H1 (cell line): ENCODE measurements at regions not wholly inside any gene's neighbourhood (a gene's known extent, or its start where the extent isn't known, plus 50 kb on each side); places are given as distances from the start of the nearest gene placed in this dataset.
"Not testable (repeated sequence)": the region's sequence is repeated elsewhere in the genome, so short reads cannot be mapped to it uniquely, and the experiment has no call there.

Experiments
- CTCF ChIA-PET: fragments of 300-600 bp; sonication (Branson Sonifier 250); formaldehyde crosslinking; loops from one replicate; lab custom pipeline; 2021; ENCODE audit not compliant: partially characterized antibody; lab: Charles Lee
- POLR2A ChIA-PET: fragments of 300-600 bp; sonication (Branson Sonifier 250); formaldehyde crosslinking; loops from one replicate; lab custom pipeline; 2021; ENCODE audit warnings: inconsistent platforms; ENCODE audit not compliant: partially characterized antibody; lab: Charles Lee
- DNase-seq, 2 experiments: peaks; one replicate each; pipeline versions ENCODE4 v3.0.0 to v3.0.0-alpha.2; 2010 to 2022; ENCODE audit warnings: low spot score in 2 of 2, low read depth in 1 of 2, mixed read lengths in 1 of 2
- FAIRE-seq: peaks from 2 replicates; lab custom pipeline; 2011; peaks lifted over from hg19 to GRCh38; lab: Jason Lieb, UNC
- H2AFZ ChIP-seq: 2 replicates; pipeline ENCODE4 v1.8.1; 2012; ENCODE audit warnings: low read length, inconsistent platforms
- H2AK5ac ChIP-seq: 2 replicates; pipeline ENCODE4 v1.6.1; 2013; ENCODE audit warnings: low read depth, low read length
- H2BK120ac ChIP-seq: replicated peaks from 2 replicates; pipeline ENCODE3; 2013; ENCODE audit warnings: low read depth, low read length, inconsistent platforms
- H2BK12ac ChIP-seq: 2 replicates; pipeline ENCODE4 v1.6.1; 2013; ENCODE audit warnings: low read depth, low read length
- H2BK15ac ChIP-seq: 2 replicates; pipeline ENCODE4 v1.6.1; 2013; ENCODE audit warnings: low read length
- H2BK20ac ChIP-seq: 2 replicates; pipeline ENCODE4 v1.6.1; 2013; ENCODE audit warnings: low read length
- H2BK5ac ChIP-seq: 2 replicates; pipeline ENCODE4 v1.6.1; 2013; ENCODE audit warnings: low read depth, low read length
- H3K14ac ChIP-seq: 2 replicates; pipeline ENCODE4 v1.6.1; 2013; ENCODE audit warnings: inconsistent platforms; ENCODE audit not compliant: insufficient read length
- H3K18ac ChIP-seq: 2 replicates; pipeline ENCODE4 v1.6.1; 2013; ENCODE audit warnings: low read length; ENCODE audit errors: extremely low read depth
- H3K23ac ChIP-seq: 2 replicates; pipeline ENCODE4 v1.6.1; 2013; ENCODE audit warnings: inconsistent platforms; ENCODE audit not compliant: insufficient read length
- H3K23me2 ChIP-seq: 2 replicates; pipeline ENCODE4 v1.6.1; 2013; ENCODE audit warnings: low read depth, low read length
- H3K27ac ChIP-seq: 2 replicates; pipeline ENCODE4 v1.6.1; 2011; ENCODE audit warnings: low read depth, low read length, inconsistent platforms
- H3K27me3 ChIP-seq, 4 experiments: replicated peaks in 1 of 4; 1 replicate in 1 of 4; 2 replicates in 3 of 4; pipeline versions ENCODE4 v1.6.1 to v1.8.1; 2011 to 2013; ENCODE audit warnings: low read length in 3 of 4, mild to moderate bottlenecking in 3 of 4, inconsistent platforms in 2 of 4, mixed read lengths in 2 of 4, moderate library complexity in 1 of 4; ENCODE audit not compliant: control insufficient read depth in 3 of 4, insufficient read depth in 3 of 4; ENCODE audit errors: extremely low read depth in 1 of 4
- H3K36me3 ChIP-seq, 4 experiments: 2 replicates each; pipeline versions ENCODE4 v1.6.1 to v1.8.1; 2011 to 2013; ENCODE audit warnings: mild to moderate bottlenecking in 4 of 4, low read length in 3 of 4, moderate library complexity in 2 of 4, control low read depth in 1 of 4, inconsistent platforms in 1 of 4; ENCODE audit not compliant: insufficient read depth in 4 of 4, control insufficient read depth in 2 of 4
- H3K4ac ChIP-seq: replicated peaks from 2 replicates; pipeline ENCODE3; 2013; ENCODE audit warnings: low read length, low read depth, mixed read lengths, inconsistent platforms; ENCODE audit not compliant: insufficient read length
- H3K4me1 ChIP-seq, 4 experiments: replicated peaks in 1 of 4; 1 replicate in 1 of 4; 2 replicates in 3 of 4; pipeline versions ENCODE4 v1.6.1 to v1.8.1; 2011 to 2013; ENCODE audit warnings: low read length in 3 of 4, inconsistent platforms in 2 of 4, mixed read lengths in 1 of 4; ENCODE audit not compliant: insufficient read depth in 4 of 4, control insufficient read depth in 3 of 4
- H3K4me2 ChIP-seq, 2 experiments: 2 replicates each; pipeline versions ENCODE4 v1.6.1 to v1.8.1; 2011 to 2013; ENCODE audit warnings: low read depth in 2 of 2, low read length in 2 of 2, control low read depth in 1 of 2, inconsistent platforms in 1 of 2, mild to moderate bottlenecking in 1 of 2; ENCODE audit not compliant: insufficient read depth in 1 of 2
- H3K4me3 ChIP-seq, 4 experiments: fragments of 200-600, 300-600 bp in 1 of 4; sonication (generic), shearing (Covaris generic), sonication (Bioruptor Twin) in 1 of 4; 2 replicates each; pipeline versions ENCODE4 v1.5.1 to v1.8.1; 2011 to 2016; ENCODE audit warnings: low read length in 4 of 4, low read depth in 3 of 4, control low read depth in 2 of 4, inconsistent platforms in 2 of 4, mild to moderate bottlenecking in 2 of 4, mixed read lengths in 1 of 4, moderate library complexity in 1 of 4; ENCODE audit not compliant: insufficient read depth in 2 of 4; ENCODE audit errors: extremely low read depth in 1 of 4
- H3K56ac ChIP-seq: replicated peaks from 2 replicates; pipeline ENCODE3; 2013; ENCODE audit warnings: low read depth, mild to moderate bottlenecking, mixed read lengths, low read length, inconsistent platforms; ENCODE audit not compliant: insufficient read length
- H3K79me1 ChIP-seq: 2 replicates; pipeline ENCODE4 v1.6.1; 2013; ENCODE audit warnings: low read depth, low read length, control low read depth
- H3K79me2 ChIP-seq, 2 experiments: 2 replicates each; pipeline versions ENCODE4 v1.6.1 to v1.8.1; 2012 to 2013; ENCODE audit warnings: low read length in 2 of 2, mild to moderate bottlenecking in 2 of 2, inconsistent platforms in 1 of 2; ENCODE audit not compliant: insufficient read depth in 2 of 2, control insufficient read depth in 1 of 2
- H3K9ac ChIP-seq, 4 experiments: replicated peaks in 1 of 4; 1 replicate in 1 of 4; 2 replicates in 3 of 4; pipeline versions ENCODE4 v1.6.1 to v1.8.1; 2011 to 2013; ENCODE audit warnings: low read depth in 3 of 4, low read length in 3 of 4, control low read depth in 2 of 4, mild to moderate bottlenecking in 2 of 4, moderate library complexity in 2 of 4, inconsistent platforms in 1 of 4; ENCODE audit errors: extremely low read depth in 1 of 4
- H3K9me3 ChIP-seq, 2 experiments: 2 replicates each; pipeline versions ENCODE4 v1.6.1 to v1.8.1; 2012 to 2013; ENCODE audit warnings: mild to moderate bottlenecking in 2 of 2, moderate library complexity in 2 of 2, control low read depth in 1 of 2, inconsistent platforms in 1 of 2, low read depth in 1 of 2, low read length in 1 of 2, mixed read lengths in 1 of 2; ENCODE audit not compliant: insufficient read depth in 2 of 2
- H4K20me1 ChIP-seq, 2 experiments: replicated peaks in 1 of 2; 2 replicates each; pipeline versions ENCODE3 to v1.8.1; 2011 to 2013; ENCODE audit warnings: inconsistent platforms in 2 of 2, low read length in 2 of 2, mild to moderate bottlenecking in 1 of 2; ENCODE audit not compliant: insufficient read depth in 2 of 2, control insufficient read depth in 1 of 2
- H4K5ac ChIP-seq: 2 replicates; pipeline ENCODE4 v1.6.1; 2013; ENCODE audit warnings: low read length, low read depth, mixed read lengths, inconsistent platforms; ENCODE audit not compliant: insufficient read length
- H4K8ac ChIP-seq: 2 replicates; pipeline ENCODE4 v1.8.0; 2013; ENCODE audit warnings: mild to moderate bottlenecking, moderate library complexity, low read length, inconsistent platforms; ENCODE audit not compliant: insufficient read depth; ENCODE audit errors: extremely low read depth
- H4K91ac ChIP-seq: replicated peaks from 2 replicates; pipeline ENCODE3; 2013; ENCODE audit warnings: low read length, mixed read lengths, inconsistent platforms; ENCODE audit not compliant: insufficient read length
- CHD2 ChIP-seq: IDR thresholded peaks from 2 replicates; pipeline ENCODE4 v1.6.1; 2012; ENCODE audit warnings: low read length, improper control_type of control experiment
- CREB1 ChIP-seq: IDR thresholded peaks from 2 replicates; pipeline ENCODE4 v1.6.1; 2012; ENCODE audit warnings: inconsistent platforms
- KDM1A ChIP-seq: fragments of 200-600, 300-600 bp; sonication (generic); IDR thresholded peaks from 2 replicates; pipeline ENCODE4 v1.7.1; 2016; ENCODE audit warnings: mild to moderate bottlenecking, low read length, borderline replicate concordance
- KDM4A ChIP-seq: IDR thresholded peaks from one replicate; pipeline ENCODE4 v1.7.1; 2012; ENCODE audit warnings: low read depth, mild to moderate bottlenecking, moderate library complexity, low read length, inconsistent platforms; ENCODE audit not compliant: severe bottlenecking
- MAFK ChIP-seq: IDR thresholded peaks from 2 replicates; pipeline ENCODE4 v1.6.1; 2012; ENCODE audit warnings: low read depth, mild to moderate bottlenecking, improper control_type of control experiment, low read length
- NRF1 ChIP-seq: IDR thresholded peaks from 2 replicates; pipeline ENCODE4 v1.6.1; 2011; ENCODE audit warnings: mild to moderate bottlenecking, low read depth, low read length, improper control_type of control experiment
- RNF2 ChIP-seq: fragments of 200-900, 300-1000 bp; sonication (generic); IDR thresholded peaks from 2 replicates; pipeline ENCODE4 v1.7.1; 2016; ENCODE audit warnings: borderline replicate concordance, low read depth, mild to moderate bottlenecking, antibody characterized with exemption, low read length; ENCODE audit not compliant: poor library complexity, severe bottlenecking; ENCODE audit errors: missing control alignments
- SAP30 ChIP-seq: fragments of 300-600 bp; sonication (generic); IDR thresholded peaks from 2 replicates; pipeline ENCODE4 v1.7.1; 2012; ENCODE audit warnings: low read length, moderate library complexity, mild to moderate bottlenecking, inconsistent platforms; ENCODE audit not compliant: insufficient read depth, insufficient replicate concordance
- SP2 ChIP-seq: IDR thresholded peaks from 2 replicates; pipeline ENCODE4 v1.6.1; 2012; ENCODE audit warnings: mild to moderate bottlenecking, low read length, inconsistent platforms
- WGBS, 2 experiments: shearing (Covaris generic) in 1 of 2; methylation state at CpG; one replicate each; pipeline versions ENCODE4 v1.1.6 to v1.1.7; 2013 to 2015; ENCODE audit warnings: low lambda C conversion rate in 2 of 2, mixed read lengths in 2 of 2, inconsistent platforms in 1 of 2, low coverage in 1 of 2, missing lambda C conversion rate in 1 of 2; ENCODE audit not compliant: insufficient replicate concordance in 2 of 2, insufficient coverage in 1 of 2, insufficient read length in 1 of 2; ENCODE audit errors: extremely low coverage in 1 of 2, missing lambda C conversion rate in 1 of 2; 5-methylcytosine and 5-hydroxymethylcytosine counted together

DNA sequence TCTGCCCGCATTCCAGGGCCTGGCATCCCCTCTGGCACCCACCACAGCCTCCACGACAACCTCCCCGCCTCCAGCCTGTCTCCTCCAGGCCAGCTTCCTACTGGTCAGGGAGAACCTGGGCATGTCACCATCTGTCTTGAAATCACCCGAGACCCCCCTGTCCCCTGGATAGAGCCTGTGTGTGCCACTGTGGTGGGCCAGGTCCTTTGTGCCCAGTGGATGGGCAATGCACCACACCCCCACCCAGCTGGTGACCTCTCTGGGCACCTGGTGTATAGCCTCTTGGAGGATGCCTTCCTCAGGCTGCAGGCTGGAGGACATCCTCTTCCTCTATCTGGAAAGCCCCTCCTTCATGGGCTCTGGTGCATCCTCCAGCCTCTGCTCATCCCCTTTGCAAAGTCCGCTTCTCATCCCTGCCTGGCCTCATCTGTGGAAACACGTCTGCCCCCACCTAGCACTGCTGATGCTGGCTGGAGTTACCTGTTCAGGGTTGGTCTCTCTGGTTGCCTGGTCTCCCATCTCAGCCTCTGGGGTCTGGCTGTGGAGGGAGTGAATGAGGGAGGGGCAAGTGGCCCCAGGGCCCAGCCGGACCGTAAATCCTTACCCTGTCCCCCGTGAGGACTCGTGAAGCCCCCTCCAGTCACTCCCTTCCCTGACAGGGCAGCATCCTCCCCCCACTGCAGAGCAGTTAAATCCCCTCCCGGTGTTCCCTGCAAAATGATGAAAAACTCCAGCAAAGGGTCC lies 589.6 kb downstream of the TBC1D22A start (continued):
- TF ChIP-seq NRF1 (no peak), KDM4A (no peak), SP2 (no peak), SAP30 (no peak), CHD2 (no peak), RNF2 (no peak), MAFK (no peak), CREB1 (no peak), KDM1A (no peak)

DNA sequence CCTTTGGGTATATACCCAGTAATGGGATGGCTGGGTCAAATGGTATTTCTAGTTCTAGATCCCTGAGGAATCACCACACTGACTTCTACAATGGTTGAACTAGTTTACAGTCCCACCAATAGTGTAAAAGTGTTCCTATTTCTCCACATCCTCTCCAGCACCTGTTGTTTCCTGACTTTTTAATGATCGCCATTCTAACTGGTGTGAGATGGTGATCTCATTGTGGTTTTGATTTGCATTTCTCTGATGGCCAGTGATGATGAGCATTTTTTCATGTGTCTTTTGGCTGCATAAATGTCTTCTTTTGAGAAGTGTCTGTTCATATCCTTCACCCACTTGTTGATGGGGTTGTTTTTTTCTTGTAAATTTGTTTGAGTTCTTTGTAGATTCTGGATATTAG lies 583.8 kb downstream of the TBC1D22A start:
- H3K79me2 ChIP-seq, DNase-seq, H3K79me1 ChIP-seq, H2BK15ac ChIP-seq, POLR2A ChIA-PET, H3K23ac ChIP-seq, H3K18ac ChIP-seq, H3K9ac ChIP-seq, H3K56ac ChIP-seq, H3K23me2 ChIP-seq, H4K20me1 ChIP-seq, FAIRE-seq, CTCF ChIA-PET, H3K27me3 ChIP-seq, H2BK120ac ChIP-seq, H2AK5ac ChIP-seq, H2BK12ac ChIP-seq, H3K27ac ChIP-seq, H3K4me2 ChIP-seq, H4K5ac ChIP-seq, H2BK20ac ChIP-seq, H2AFZ ChIP-seq, H3K4me1 ChIP-seq, H2BK5ac ChIP-seq, H3K14ac ChIP-seq, H4K8ac ChIP-seq, H3K36me3 ChIP-seq, H4K91ac ChIP-seq, H3K4me3 ChIP-seq, H3K4ac ChIP-seq: not testable (repeated sequence)
- H3K9me3 ChIP-seq: peaks cover 46 to 52% of the 10 kb centered on the region in 2 experiments
- 86% methylated on average over 1 of the region's 1 CpG; no CpG with 5 or more reads in 1 of the 2 experiments for WGBS, 2 experiments
